HG03103 (cell line): ENCODE measurements at regions not wholly inside any gene's neighbourhood (a gene's known extent, or its start where the extent isn't known, plus 50 kb on each side); places are given as distances from the start of the nearest gene placed in this dataset.
A peak's percentile ranks its signal among the peaks of the same experiment; 100 is the strongest.
"Not testable (repeated sequence)": the region's sequence is repeated elsewhere in the genome, so short reads cannot be mapped to it uniquely, and the experiment has no call there.

Experiments used
- ATAC-seq: cut with Tn5 transposase; IDR thresholded peaks from one replicate; pipeline ENCODE4 v1.9.1; 2021; ENCODE audit warnings: low read depth; ENCODE audit not compliant: unreplicated experiment

GRCh38 chr9:22170556-22170955 is 161.5 kb upstream of the CDKN2B start:
- ATAC-seq = peak; percentile 7

- ATAC-seq = peak; percentile 78
These were observed 162.0 kb upstream of the CDKN2B start for GRCh38 chr9:22170990-22171670.

GRCh38 chr9:22171691-22172090 is 162.6 kb upstream of the CDKN2B start:
- no peak for ATAC-seq

GRCh38 chr9:22173908-22174307 is 164.8 kb upstream of the CDKN2B start:
- ATAC-seq = no peak

- ATAC-seq = peak; percentile 79
These were observed 167.0 kb upstream of the CDKN2B start for GRCh38 chr9:22175972-22176545.

- not testable (repeated sequence) for ATAC-seq
These were observed 171.9 kb upstream of the CDKN2B start for GRCh38 chr9:22181021-22181420.

DNA sequence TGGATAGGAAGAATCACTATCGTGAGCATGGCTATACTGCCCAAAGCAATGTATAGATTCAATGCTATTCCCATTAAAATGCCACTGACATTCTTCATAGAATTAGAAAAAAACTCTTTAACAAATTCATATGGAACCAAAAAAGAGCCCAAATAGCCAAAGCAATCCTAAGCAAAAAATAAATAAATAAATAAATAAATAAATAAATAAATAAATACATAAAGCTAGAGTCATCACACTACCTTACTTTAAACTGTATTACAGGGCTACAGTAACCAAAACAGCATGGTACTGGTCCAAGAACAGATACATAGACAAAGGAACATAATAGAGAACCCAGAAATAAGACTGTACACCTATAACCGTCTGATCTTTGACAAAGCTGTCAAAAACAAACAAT is 180.4 kb upstream of the CDKN2B start:
- no peak for ATAC-seq

GRCh38 chr9:22197000-22197399 is 187.9 kb upstream of the CDKN2B start:
- peak; percentile 81 for ATAC-seq

DNA sequence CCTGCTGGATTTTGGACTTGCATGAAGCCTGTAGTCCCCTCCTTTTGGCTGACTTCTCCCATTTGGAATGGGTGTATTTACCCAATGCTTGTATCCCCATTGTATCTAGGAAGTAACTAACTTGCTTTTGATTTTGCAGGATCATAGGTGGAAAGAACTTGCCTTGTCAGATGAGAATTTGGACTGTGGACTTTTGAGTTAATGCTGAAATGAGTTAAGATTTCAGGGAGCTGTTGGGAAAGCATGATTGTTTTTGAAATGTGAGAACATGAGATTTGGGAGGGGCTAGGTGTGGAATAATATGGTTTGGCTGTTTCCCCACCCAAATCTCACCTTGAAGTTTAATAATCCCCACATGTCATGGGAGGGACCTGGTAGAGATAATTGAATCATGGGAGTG is 189.6 kb upstream of the CDKN2B start:
- ATAC-seq = no peak

GRCh38 chr9:22201256-22201655 is 192.2 kb upstream of the CDKN2B start:
- no peak for ATAC-seq

GRCh38 chr9:22203371-22204138 is 194.4 kb upstream of the CDKN2B start:
- no peak for ATAC-seq

DNA sequence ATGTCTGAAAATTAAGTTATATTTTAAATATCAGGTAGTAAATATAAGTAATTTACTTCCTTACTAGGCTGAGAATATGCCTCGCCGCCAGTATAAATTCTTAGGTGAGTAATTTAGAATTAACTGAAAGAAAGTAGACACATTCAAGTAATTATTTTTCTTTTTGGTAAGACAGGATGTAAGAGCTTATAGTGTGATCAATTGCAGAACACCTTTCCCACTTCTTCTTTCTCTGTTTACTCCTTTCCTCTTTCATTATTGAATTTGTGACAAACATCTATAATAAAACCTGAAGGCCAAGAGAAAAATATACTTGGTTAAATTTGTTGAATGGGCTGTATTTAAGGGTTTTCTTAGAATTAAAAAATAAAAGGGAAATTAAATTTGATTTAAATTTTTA is 195.1 kb upstream of the CDKN2B start:
- no peak for ATAC-seq

GRCh38 chr9:22206833-22207232 is 197.7 kb upstream of the CDKN2B start:
- ATAC-seq = no peak

- no peak for ATAC-seq
These were observed 199.9 kb upstream of the CDKN2B start for GRCh38 chr9:22208846-22209585.

- ATAC-seq = no peak
These were observed 201.2 kb upstream of the CDKN2B start for GRCh38 chr9:22210262-22210661.

DNA sequence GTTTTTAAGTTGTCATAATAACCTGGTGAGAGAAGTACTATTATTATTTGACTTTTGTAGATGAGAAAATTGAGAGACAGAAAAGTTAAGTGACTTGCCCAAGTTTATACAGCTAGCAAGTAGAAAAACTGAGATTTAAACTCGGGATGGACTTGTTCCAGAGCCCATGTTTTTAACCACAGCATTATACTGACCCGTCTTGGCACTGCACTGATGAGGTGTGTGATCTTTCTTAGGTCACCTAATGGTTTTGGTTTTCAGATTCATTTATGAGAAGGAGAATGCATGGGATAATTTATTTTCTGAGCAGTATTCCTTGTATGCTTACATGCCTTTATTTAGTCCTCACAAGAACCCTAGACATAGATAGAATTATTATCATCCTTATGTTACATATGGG is 201.8 kb upstream of the CDKN2B start:
- ATAC-seq = no peak

- ATAC-seq = no peak
These were observed 202.7 kb upstream of the CDKN2B start for GRCh38 chr9:22211588-22212360.

GRCh38 chr9:22214021-22214420 is 204.9 kb upstream of the CDKN2B start:
- no peak for ATAC-seq

- ATAC-seq = no peak
These were observed 205.5 kb upstream of the CDKN2B start for GRCh38 chr9:22214497-22215031.

GRCh38 chr9:22215521-22215920 is 206.4 kb upstream of the CDKN2B start:
- ATAC-seq = no peak
